HL-60 (cell line): ENCODE measurements at regions not wholly inside any gene's neighbourhood (a gene's known extent, or its start where the extent isn't known, plus 50 kb on each side); places are given as distances from the start of the nearest gene placed in this dataset.

ENCODE experiments used
- DNase-seq, 2 experiments: peaks; one replicate each; pipeline ENCODE4 v3.0.0-alpha.2; 2010 to 2020; ENCODE audit warnings: low read depth in 1 of 2, low spot score in 1 of 2
- H3K27ac ChIP-seq: fragments of 250-450 bp; sonication (Bioruptor Pico); replicated peaks from 2 replicates; pipeline ENCODE4 v1.5.1; 2020; ENCODE audit warnings: mild to moderate bottlenecking, moderate library complexity
- H3K27me3 ChIP-seq: fragments of 250-450 bp; sonication (Bioruptor Pico); 2 replicates; pipeline ENCODE4 v1.5.1; 2021; ENCODE audit warnings: mild to moderate bottlenecking, moderate library complexity; ENCODE audit not compliant: insufficient read depth, poor library complexity, severe bottlenecking
- H3K4me3 ChIP-seq: replicated peaks from 2 replicates; pipeline ENCODE4 v1.5.1; 2011; ENCODE audit warnings: mild to moderate bottlenecking, control low read depth, low read length; ENCODE audit not compliant: insufficient read depth
- GABPA ChIP-seq: IDR thresholded peaks from 2 replicates; pipeline ENCODE4 v1.6.1; 2012; ENCODE audit warnings: low read depth
- POLR2AphosphoS5 ChIP-seq: IDR thresholded peaks from 2 replicates; pipeline ENCODE4 v1.6.1; 2012; ENCODE audit warnings: low read depth
- SPI1 ChIP-seq: IDR thresholded peaks from 2 replicates; pipeline ENCODE4 v1.6.1; 2012; ENCODE audit warnings: low read depth, mild to moderate bottlenecking, borderline replicate concordance
- TF ChIP-seq, protein P1 (sequence below): IDR thresholded peaks from one replicate; pipeline ENCODE4 v1.5.1; 2011; ENCODE audit warnings: low read length, control low read depth, inconsistent platforms; ENCODE audit not compliant: insufficient read depth
- TF ChIP-seq, protein P2 (sequence below): IDR thresholded peaks from 2 replicates; pipeline ENCODE4 v1.6.1; 2012; ENCODE audit warnings: low read depth; ENCODE audit not compliant: insufficient replicate concordance

DNA sequence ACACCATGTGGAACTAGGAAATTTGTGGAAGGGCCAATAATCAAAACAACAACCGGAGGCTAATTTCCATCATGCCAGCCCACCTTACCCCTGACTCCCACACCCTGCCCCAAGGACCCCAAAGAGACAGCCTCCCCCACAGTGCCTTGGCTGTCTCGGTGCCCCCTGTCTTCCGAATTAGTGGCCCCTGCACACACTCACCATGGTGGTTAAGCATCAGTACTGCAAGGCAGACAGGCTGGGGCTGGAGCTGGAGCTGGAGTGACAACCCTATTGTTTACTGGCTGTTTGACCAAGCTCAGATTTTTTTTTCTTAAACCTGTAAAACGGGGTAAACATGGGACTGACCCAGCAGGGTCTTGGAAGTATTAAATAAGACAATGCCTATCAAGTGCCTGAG, 238.0 kb downstream of the TFAP2C start:
- DNase-seq: no peak
- Histone ChIP-seq H3K27ac (no peak overlapping the region), H3K27me3 (no peaks in the 10 kb centered on the region), H3K4me3 (no peak overlapping the region)
- TF ChIP-seq, protein P1, sequence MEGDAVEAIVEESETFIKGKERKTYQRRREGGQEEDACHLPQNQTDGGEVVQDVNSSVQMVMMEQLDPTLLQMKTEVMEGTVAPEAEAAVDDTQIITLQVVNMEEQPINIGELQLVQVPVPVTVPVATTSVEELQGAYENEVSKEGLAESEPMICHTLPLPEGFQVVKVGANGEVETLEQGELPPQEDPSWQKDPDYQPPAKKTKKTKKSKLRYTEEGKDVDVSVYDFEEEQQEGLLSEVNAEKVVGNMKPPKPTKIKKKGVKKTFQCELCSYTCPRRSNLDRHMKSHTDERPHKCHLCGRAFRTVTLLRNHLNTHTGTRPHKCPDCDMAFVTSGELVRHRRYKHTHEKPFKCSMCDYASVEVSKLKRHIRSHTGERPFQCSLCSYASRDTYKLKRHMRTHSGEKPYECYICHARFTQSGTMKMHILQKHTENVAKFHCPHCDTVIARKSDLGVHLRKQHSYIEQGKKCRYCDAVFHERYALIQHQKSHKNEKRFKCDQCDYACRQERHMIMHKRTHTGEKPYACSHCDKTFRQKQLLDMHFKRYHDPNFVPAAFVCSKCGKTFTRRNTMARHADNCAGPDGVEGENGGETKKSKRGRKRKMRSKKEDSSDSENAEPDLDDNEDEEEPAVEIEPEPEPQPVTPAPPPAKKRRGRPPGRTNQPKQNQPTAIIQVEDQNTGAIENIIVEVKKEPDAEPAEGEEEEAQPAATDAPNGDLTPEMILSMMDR: no peak
- TF ChIP-seq, protein P2, sequence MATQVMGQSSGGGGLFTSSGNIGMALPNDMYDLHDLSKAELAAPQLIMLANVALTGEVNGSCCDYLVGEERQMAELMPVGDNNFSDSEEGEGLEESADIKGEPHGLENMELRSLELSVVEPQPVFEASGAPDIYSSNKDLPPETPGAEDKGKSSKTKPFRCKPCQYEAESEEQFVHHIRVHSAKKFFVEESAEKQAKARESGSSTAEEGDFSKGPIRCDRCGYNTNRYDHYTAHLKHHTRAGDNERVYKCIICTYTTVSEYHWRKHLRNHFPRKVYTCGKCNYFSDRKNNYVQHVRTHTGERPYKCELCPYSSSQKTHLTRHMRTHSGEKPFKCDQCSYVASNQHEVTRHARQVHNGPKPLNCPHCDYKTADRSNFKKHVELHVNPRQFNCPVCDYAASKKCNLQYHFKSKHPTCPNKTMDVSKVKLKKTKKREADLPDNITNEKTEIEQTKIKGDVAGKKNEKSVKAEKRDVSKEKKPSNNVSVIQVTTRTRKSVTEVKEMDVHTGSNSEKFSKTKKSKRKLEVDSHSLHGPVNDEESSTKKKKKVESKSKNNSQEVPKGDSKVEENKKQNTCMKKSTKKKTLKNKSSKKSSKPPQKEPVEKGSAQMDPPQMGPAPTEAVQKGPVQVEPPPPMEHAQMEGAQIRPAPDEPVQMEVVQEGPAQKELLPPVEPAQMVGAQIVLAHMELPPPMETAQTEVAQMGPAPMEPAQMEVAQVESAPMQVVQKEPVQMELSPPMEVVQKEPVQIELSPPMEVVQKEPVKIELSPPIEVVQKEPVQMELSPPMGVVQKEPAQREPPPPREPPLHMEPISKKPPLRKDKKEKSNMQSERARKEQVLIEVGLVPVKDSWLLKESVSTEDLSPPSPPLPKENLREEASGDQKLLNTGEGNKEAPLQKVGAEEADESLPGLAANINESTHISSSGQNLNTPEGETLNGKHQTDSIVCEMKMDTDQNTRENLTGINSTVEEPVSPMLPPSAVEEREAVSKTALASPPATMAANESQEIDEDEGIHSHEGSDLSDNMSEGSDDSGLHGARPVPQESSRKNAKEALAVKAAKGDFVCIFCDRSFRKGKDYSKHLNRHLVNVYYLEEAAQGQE: no peak
- TF ChIP-seq GABPA: no peak
- no peak for TF ChIP-seq POLR2AphosphoS5
- TF ChIP-seq SPI1: no peak

DNA sequence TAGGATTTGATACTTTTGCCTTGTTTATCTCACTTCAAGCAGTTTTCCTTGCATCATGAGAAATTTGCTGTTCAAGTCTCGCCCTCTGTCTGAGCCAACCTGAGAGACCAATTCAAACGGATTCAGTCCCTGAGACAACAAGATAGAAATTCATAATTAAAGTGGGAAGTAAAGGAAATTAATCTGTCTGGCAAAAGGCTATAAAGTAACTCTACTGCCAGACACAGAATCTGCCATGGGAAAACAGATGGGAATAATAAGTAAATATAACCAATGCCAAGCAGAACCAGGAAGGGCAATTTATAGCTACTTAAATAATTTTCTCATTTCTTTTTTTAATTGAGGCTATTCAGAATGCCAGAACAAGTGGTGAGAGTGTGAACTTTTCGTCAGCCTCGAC, 239.6 kb downstream of the TFAP2C start:
- Histone ChIP-seq H3K27me3 (no peaks in the 10 kb centered on the region), H3K27ac (no peak overlapping the region), H3K4me3 (no peak overlapping the region)
- DNase-seq: no peak
- TF ChIP-seq, protein P2: no peak
- TF ChIP-seq SPI1 (no peak), GABPA (no peak)
- TF ChIP-seq, protein P1: no peak

DNA sequence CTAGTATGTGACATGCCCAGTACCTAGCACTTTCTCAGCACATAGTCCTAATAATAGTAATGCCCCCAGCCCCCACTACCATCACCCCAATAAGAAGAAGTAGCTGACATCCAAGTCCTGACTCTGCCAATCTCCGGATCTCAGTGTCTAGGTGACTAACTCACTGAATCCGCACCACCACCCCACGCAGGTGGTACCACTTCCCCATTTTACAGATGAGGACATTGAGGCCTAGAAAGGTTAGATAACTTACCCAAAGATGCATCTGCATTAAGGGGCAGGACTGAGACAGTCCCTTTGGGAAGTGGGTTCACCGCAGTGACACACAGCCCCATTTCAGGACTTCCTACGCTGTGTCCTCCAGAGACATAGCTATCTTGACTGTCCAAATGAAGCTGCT, 241.2 kb downstream of the TFAP2C start:
- Histone ChIP-seq H3K4me3 (no peak overlapping the region), H3K27me3 (no peaks in the 10 kb centered on the region), H3K27ac (no peak overlapping the region)
- TF ChIP-seq GABPA: no peak
- no peak for TF ChIP-seq SPI1
- no peak for TF ChIP-seq POLR2AphosphoS5
- TF ChIP-seq, protein P2: no peak
- TF ChIP-seq, protein P1: no peak
- no peak for DNase-seq
